Osteoblast (primary cell): ENCODE measurements at regions not wholly inside any gene's neighbourhood (a gene's known extent, or its start where the extent isn't known, plus 50 kb on each side); places are given as distances from the start of the nearest gene placed in this dataset.

ENCODE experiments used
- DNase-seq: peaks from one replicate; pipeline ENCODE4 v3.0.0; 2011; ENCODE audit warnings: low spot score, mixed read lengths; ENCODE audit not compliant: insufficient read length; ENCODE audit errors: missing footprints
- H2AFZ ChIP-seq: 2 replicates; pipeline ENCODE4 v1.6.0; 2011; ENCODE audit warnings: mild to moderate bottlenecking, low read length
- H3K27ac ChIP-seq: 2 replicates; pipeline ENCODE4 v1.5.1; 2011; ENCODE audit warnings: mild to moderate bottlenecking, low read depth, low read length, moderate library complexity
- H3K27me3 ChIP-seq: 2 replicates; pipeline ENCODE4 v1.6.0; 2012; ENCODE audit warnings: mild to moderate bottlenecking, control low read depth, inconsistent platforms, low read length, moderate library complexity; ENCODE audit not compliant: insufficient read depth
- H3K36me3 ChIP-seq: 2 replicates; pipeline ENCODE4 v1.5.1; 2011; ENCODE audit warnings: mild to moderate bottlenecking, low read length, control low read depth, moderate library complexity; ENCODE audit not compliant: insufficient read depth
- H3K4me1 ChIP-seq: 2 replicates; pipeline ENCODE4 v1.5.1; 2011; ENCODE audit warnings: mild to moderate bottlenecking, low read length, control low read depth, moderate library complexity; ENCODE audit not compliant: insufficient read depth
- H3K4me2 ChIP-seq: 2 replicates; pipeline ENCODE4 v1.6.0; 2011; ENCODE audit warnings: mild to moderate bottlenecking, low read length; ENCODE audit not compliant: insufficient read depth
- H3K4me3 ChIP-seq: fragments of 200-600 bp; sonication (generic); 3 replicates; pipeline ENCODE4 v1.5.1; 2012; ENCODE audit warnings: mild to moderate bottlenecking, low read length, inconsistent platforms; ENCODE audit not compliant: insufficient read depth
- H3K79me2 ChIP-seq: 2 replicates; pipeline ENCODE4 v1.6.0; 2012; ENCODE audit warnings: mild to moderate bottlenecking, low read length, control low read depth, inconsistent platforms; ENCODE audit not compliant: insufficient read depth
- H3K9me3 ChIP-seq: 2 replicates; pipeline ENCODE4 v1.5.1; 2011; ENCODE audit warnings: low read depth, low read length, control low read depth
- H4K20me1 ChIP-seq: 2 replicates; pipeline ENCODE4 v1.6.0; 2012; ENCODE audit warnings: mild to moderate bottlenecking, low read length, control low read depth; ENCODE audit not compliant: insufficient read depth
- CTCF ChIP-seq: IDR thresholded peaks from 2 replicates; pipeline ENCODE4 v1.5.1; 2011; ENCODE audit warnings: mild to moderate bottlenecking, low read depth, low read length, moderate library complexity; ENCODE audit errors: extremely low read depth

GRCh38 chr18:39751921-39752320, 2186.3 kb upstream of the CELF4 start:
- H3K36me3 ChIP-seq, result no peaks in the 10 kb centered on the region
- no peaks in the 10 kb centered on the region for H3K4me1 ChIP-seq
- H3K9me3 ChIP-seq, result no peaks in the 10 kb centered on the region
- no peak overlapping the region for H3K4me2 ChIP-seq
- H3K4me3 ChIP-seq, result no peak overlapping the region
- no peak for DNase-seq
- no peaks in the 10 kb centered on the region for H4K20me1 ChIP-seq
- H3K79me2 ChIP-seq, result no peaks in the 10 kb centered on the region
- no peaks in the 10 kb centered on the region for H3K27me3 ChIP-seq
- H3K27ac ChIP-seq, result no peak overlapping the region
- no peak overlapping the region for H2AFZ ChIP-seq
- no peak for TF ChIP-seq CTCF

GRCh38 chr18:39751161-39751560, 2185.6 kb upstream of the CELF4 start:
- no peaks in the 10 kb centered on the region for H3K4me1 ChIP-seq
- no peaks in the 10 kb centered on the region for H3K9me3 ChIP-seq
- no peak overlapping the region for H2AFZ ChIP-seq
- no peak overlapping the region for H3K27ac ChIP-seq
- no peaks in the 10 kb centered on the region for H4K20me1 ChIP-seq
- H3K4me2 ChIP-seq, result no peak overlapping the region
- no peaks in the 10 kb centered on the region for H3K27me3 ChIP-seq
- no peaks in the 10 kb centered on the region for H3K79me2 ChIP-seq
- no peak for TF ChIP-seq CTCF
- H3K4me3 ChIP-seq, result no peak overlapping the region
- no peaks in the 10 kb centered on the region for H3K36me3 ChIP-seq
- DNase-seq, result no peak

GRCh38 chr18:39749154-39749553, 2183.6 kb upstream of the CELF4 start:
- Histone ChIP-seq H3K27me3 (no peaks in the 10 kb centered on the region), H3K4me3 (no peak overlapping the region), H3K79me2 (no peaks in the 10 kb centered on the region), H4K20me1 (no peaks in the 10 kb centered on the region), H3K4me2 (no peak overlapping the region), H3K27ac (no peak overlapping the region), H3K36me3 (no peaks in the 10 kb centered on the region), H3K4me1 (no peaks in the 10 kb centered on the region), H2AFZ (no peak overlapping the region), H3K9me3 (no peaks in the 10 kb centered on the region)
- DNase-seq, result no peak
- TF ChIP-seq CTCF, result no peak

GRCh38 chr18:39748727-39749126, 2183.1 kb upstream of the CELF4 start:
- Histone ChIP-seq H3K36me3 (no peaks in the 10 kb centered on the region), H3K27ac (no peak overlapping the region), H4K20me1 (no peaks in the 10 kb centered on the region), H3K4me2 (no peak overlapping the region), H2AFZ (no peak overlapping the region), H3K4me1 (no peaks in the 10 kb centered on the region), H3K79me2 (no peaks in the 10 kb centered on the region), H3K4me3 (no peak overlapping the region), H3K9me3 (no peaks in the 10 kb centered on the region), H3K27me3 (no peaks in the 10 kb centered on the region)
- no peak for DNase-seq
- no peak for TF ChIP-seq CTCF
